Lower leg skin (tissue), 3 donors: ENCODE measurements at regions not wholly inside any gene's neighbourhood (a gene's known extent, or its start where the extent isn't known, plus 50 kb on each side); places are given as distances from the start of the nearest gene placed in this dataset.

ENCODE experiments used
- POLR2A ChIP-seq, 2 donors: fragments of 450-650 bp; IDR thresholded peaks; one replicate each; pipeline ENCODE4 v1.6.1; 2016 to 2017; ENCODE audit warnings: antibody characterized with exemption in 2 of 2, mild to moderate bottlenecking in 1 of 2, moderate library complexity in 1 of 2
- TF ChIP-seq, protein P1 (sequence below), 3 donors: fragments of 450-650 bp; IDR thresholded peaks; one replicate each; pipeline ENCODE4 v1.5.1; 2016; ENCODE audit warnings: antibody characterized with exemption in 3 of 3, mild to moderate bottlenecking in 3 of 3, moderate library complexity in 2 of 3

DNA sequence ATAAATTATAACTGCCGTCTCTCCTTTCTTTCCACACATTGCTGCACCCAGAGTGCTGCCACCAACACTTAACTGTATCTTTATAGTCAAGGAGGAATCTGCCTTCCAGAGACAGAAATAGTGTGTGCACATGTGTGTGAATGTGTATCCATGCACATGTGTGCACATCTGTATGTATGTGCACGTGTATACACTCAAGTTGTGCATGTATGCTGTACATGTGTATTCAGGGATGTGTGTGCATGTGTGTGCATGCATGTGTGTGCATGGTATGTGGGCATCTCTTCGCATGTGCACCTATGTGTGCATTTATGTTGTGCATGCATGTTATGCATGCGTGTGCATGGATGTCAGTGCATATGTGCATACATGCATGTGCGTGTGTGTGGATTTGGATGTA lies 253.3 kb downstream of the KLF6 start:
- TF ChIP-seq, protein P1, sequence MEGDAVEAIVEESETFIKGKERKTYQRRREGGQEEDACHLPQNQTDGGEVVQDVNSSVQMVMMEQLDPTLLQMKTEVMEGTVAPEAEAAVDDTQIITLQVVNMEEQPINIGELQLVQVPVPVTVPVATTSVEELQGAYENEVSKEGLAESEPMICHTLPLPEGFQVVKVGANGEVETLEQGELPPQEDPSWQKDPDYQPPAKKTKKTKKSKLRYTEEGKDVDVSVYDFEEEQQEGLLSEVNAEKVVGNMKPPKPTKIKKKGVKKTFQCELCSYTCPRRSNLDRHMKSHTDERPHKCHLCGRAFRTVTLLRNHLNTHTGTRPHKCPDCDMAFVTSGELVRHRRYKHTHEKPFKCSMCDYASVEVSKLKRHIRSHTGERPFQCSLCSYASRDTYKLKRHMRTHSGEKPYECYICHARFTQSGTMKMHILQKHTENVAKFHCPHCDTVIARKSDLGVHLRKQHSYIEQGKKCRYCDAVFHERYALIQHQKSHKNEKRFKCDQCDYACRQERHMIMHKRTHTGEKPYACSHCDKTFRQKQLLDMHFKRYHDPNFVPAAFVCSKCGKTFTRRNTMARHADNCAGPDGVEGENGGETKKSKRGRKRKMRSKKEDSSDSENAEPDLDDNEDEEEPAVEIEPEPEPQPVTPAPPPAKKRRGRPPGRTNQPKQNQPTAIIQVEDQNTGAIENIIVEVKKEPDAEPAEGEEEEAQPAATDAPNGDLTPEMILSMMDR (IDR thresholded peaks at IDR 0.05): no peak
- TF ChIP-seq POLR2A (IDR thresholded peaks at IDR 0.05): no peak
